HG03108 (cell line): ENCODE measurements at regions not wholly inside any gene's neighbourhood (a gene's known extent, or its start where the extent isn't known, plus 50 kb on each side); places are given as distances from the start of the nearest gene placed in this dataset.

Source experiments
- ATAC-seq: cut with Tn5 transposase; IDR thresholded peaks from one replicate; pipeline ENCODE4 v1.9.1; 2021; ENCODE audit warnings: moderate library complexity; ENCODE audit not compliant: unreplicated experiment

GRCh38 chr11:116173506-116173905, 599.3 kb downstream of the BUD13 start:
- no peak for ATAC-seq

GRCh38 chr11:116172851-116173250, 599.9 kb downstream of the BUD13 start:
- no peak for ATAC-seq

DNA sequence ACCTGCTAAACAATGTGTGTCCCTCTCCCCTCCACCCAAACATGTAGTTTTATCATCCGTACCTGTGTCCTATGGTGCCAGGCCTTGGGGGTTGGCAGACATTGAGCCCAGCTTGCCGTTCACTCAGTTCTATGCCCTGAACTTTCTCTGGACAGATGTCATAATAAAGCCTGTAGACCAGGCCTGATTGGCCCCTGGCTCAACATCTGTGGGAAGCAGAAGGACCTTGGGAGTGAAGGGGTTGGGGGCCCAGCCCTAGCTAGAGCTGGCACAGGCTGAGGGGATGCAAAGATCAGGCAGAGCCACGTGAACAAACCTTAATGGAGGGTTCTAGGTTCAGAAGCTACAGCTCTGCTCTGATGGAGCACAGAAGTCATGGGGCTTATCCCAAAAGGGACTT, 600.6 kb downstream of the BUD13 start:
- no peak for ATAC-seq

DNA sequence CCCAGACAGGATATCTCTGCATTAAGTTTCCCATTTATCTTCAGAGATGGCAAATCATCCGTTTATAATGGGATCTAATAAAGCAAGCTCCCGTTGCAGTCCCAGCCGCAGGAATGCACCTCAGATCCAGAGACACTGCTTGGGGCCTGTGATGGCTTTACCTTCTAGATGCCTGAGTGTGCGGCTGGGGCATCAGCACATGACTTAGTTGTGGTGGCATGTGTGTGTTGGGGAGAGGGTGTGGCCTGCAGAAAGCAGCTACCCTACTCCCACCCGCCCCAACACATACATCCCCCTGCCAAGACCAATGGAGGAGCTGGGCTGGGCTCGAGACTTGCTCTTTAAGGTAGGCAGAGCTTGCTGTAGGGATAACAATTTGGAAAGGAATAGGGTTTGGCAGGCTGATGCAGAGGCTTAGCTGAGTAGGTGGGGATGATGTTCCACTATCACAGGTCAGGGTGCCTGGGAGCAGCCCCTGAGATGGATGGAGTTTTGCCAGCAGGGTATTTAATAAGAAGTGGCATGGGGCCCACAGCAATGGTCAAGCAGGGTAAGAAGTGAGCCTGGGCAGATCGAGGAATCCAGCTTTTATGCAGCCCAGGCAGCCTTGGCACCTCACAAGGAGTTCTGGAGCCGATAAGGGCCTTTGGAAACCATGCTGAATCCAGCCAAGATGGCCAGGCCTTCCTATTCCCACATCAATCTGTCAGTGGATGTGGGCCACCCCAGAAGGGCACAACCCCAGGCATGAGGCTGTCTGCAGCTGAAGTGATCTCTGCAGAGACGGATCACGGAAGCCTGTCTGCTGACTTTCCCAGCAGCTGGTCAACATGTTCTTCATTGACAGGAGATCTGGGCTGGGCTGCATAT, 601.3 kb downstream of the BUD13 start:
- no peak for ATAC-seq

GRCh38 chr11:116170526-116171120, 602.2 kb downstream of the BUD13 start:
- ATAC-seq: no peak

- ATAC-seq: no peak
These were observed 603.0 kb downstream of the BUD13 start for GRCh38 chr11:116169776-116170175.

- ATAC-seq: no peak
These were observed 604.4 kb downstream of the BUD13 start for GRCh38 chr11:116168459-116168787.

- ATAC-seq: no peak
These were observed 604.9 kb downstream of the BUD13 start for GRCh38 chr11:116167706-116168458.

- ATAC-seq: no peak
These were observed 606.0 kb downstream of the BUD13 start for GRCh38 chr11:116166573-116167465.

DNA sequence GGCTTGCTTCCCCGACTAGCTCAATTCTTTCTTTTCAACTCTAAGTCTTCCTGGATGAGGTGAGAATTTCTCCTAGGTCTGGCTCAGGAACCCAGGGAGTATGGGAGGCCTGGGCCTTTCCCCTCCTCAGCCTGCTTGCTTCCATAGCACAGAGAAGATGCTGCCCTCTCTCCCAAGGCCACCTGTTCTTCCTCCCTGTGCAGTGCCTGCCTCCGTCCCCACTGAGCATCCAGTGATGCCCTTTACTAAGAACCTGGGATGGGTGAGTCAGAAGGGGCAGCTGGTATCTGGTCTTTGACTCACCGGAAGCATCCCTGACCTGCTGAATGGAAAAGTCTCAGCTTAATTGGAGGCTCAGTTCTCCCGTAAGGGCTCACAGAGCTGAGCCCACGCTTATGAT, 607.9 kb downstream of the BUD13 start:
- no peak for ATAC-seq

DNA sequence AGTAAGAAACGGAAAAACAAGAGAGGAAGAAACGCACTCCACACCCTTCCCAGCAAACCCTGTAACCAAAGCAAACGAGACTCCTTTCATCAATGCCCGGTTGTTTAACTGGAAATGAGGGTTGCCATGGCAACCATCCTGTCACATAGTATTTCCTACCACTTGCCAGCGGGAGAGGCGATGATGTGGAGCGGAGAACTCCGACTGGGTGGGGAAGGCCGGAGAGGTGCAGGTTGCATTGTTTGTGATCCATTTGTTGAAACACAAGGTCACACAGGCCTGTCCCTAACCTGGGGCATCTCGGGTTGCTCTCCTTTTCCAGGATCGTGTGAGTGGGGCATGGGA, 609.9 kb downstream of the BUD13 start:
- no peak for ATAC-seq

DNA sequence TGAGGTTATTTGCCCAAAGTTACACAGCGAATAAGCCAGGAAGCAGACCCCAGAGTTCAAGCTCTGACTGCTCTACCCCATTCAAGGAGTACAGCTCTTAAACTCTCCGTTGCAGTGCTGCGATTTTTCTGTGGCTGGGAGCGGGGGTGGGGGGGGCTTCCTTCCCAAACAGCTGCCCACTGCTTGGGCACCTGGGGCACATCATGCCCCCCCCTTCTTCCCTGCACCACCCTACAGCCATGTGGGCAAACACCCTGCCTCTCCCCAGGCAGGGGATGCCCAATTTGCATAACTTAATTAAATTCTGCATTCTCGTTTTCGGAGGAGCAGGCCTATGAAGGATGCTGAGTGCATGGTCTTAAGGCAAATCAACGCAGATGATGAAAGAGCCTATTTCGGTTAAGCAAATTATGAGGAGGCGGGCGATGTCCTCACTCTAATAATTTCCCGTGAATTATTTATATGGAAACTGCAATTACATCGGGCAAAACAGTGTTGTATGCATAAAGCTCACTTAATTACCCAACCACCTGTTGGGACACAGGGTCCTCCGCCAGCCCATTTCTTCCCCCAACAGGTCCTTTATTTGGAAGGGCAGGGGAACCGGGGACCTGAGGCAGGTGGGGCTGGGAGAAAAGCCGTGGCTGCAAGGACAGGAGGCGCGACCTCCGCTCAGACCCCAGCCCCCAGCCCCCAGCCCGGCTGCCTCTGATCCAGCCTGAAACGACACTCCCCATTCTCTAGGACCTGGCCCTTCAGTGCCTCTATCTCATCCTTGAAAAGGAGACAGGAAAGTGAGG, 610.5 kb downstream of the BUD13 start:
- no peak for ATAC-seq

- no peak for ATAC-seq
These were observed 624.1 kb downstream of the BUD13 start for GRCh38 chr11:116148645-116149044.

DNA sequence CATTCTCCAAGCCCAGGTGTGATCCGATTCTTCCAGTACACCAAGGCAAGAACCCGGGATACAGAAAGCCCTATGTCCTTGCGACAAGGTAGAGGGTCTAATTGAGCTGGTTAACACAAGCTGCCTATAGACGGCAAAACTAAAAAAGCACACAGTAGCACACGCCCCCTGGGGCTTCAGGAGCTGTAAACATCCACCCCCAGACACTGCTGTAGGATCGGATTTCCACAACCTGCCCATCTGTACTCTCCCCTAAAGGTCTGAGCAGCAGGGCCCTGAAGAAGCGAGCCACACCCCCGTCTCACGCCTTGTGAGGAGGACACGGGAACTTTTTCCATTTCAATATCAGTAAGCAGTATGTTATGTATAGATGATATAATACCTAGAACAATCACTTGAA, 624.7 kb downstream of the BUD13 start:
- no peak for ATAC-seq

DNA sequence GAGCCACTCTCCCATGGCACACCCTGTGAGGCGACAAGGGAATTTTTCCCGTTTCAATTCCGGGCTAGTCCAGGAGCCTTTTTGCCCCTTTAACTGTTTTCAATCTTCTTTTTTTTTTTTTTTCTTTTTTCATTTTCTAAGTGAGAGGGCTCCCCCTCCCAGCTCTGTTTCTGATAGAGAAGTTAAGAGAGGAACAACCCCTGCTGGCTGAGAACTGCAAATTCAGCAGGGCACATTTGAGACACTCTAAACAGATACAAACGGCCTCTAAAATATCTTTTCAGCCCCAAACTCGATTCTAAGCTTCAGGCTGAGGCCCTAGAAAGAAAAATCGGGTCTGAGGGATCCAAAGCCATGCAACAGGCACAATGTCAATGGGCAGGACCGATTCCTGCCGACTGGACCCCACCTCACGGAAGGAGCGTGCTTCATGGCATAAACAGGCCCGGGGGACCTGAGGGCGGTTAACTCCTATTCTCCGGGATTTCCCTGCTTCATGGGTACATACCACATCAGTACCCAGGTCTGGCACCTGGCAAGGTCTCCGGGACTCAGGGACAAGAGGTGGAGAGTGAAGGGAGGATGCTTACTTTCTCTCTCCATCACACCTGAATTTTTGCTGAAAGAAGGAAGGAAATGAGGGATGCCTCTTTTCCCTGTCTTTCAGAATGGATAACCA, 627.5 kb downstream of the BUD13 start:
- ATAC-seq: no peak

GRCh38 chr11:116144387-116144958, 628.3 kb downstream of the BUD13 start:
- no peak for ATAC-seq

DNA sequence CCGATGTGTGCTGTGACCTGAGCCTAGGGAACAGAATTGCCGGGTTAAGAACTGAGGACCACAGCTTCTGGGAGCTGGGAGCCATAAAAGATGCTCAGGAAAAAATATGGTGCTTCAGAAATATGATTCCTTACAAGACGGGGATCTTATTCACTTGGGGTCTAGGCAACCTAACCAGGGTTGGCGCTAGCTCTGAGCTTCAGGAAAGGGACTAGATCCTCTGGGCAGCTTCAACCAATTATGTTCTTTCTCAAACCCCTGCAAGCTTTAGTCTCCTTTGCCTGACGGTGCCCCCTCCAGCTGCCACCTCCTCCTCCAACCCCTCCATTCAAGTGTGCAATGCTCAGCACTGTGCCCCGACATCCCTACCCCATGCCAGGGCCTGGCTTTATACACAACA, 634.1 kb upstream of the CADM1 start:
- ATAC-seq: no peak

DNA sequence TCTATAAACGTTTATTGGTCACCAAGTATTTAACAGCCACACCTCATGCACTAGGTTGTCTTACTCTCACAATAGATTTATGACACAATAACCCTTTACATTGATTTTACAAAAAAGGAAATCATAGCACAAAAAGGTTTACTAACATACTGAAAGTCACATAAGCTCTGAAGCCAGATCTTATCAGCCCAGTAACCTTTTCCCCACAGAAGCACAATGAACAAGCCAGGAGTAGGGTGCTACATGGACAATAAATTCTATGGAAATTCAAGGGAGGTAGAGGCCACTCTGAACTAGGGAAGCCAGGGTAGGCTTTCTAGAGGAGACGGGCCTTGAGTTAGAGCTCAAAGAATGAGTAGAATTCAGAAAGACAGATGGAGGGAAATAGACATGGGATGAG, 633.5 kb upstream of the CADM1 start:
- no peak for ATAC-seq

DNA sequence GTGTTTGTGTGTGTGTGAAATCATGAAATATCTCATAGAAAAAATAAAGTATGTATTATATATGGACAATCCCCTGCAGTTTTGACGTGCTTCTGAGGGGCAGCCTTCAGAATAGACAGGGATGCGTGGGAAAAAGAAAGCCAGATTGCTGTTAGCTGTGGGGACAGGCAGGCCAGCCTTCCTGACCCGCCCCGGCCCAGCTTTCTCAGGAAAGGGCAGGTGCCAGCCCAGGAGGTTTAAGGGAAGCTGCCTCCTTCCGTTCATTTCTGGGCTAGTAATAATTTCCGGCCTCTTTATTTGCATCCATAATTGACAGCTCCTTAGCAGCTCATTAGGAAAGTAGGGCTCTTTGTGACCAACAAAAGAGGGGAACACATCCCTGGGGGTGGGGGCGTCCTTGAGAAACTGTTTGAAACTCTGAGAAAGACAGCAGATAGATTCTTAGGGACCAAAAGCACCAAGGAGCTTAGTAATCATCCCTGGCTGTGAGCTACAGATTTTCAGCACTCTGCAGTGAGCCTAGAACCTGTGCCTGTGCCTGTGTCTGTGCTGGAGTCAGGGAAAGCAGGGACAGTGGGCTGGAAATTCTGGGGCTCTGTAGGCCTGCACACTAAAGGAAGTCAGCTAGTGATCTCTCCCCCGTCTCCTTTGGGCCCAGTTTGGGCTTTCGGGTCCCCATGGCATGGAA, 632.9 kb upstream of the CADM1 start:
- ATAC-seq: no peak
